Dedifferentiated amniotic fluid mesenchymal stem cell (primary cell): ENCODE measurements at regions not wholly inside any gene's neighbourhood (a gene's known extent, or its start where the extent isn't known, plus 50 kb on each side); places are given as distances from the start of the nearest gene placed in this dataset.

Experiments used
- DNase-seq: peaks from one replicate; pipeline ENCODE4 v3.0.0-alpha.2; 2016; ENCODE audit errors: extremely low spot score

GRCh38 chr16:85390511-85391174 is 222.5 kb upstream of the GSE1 start:
- no peak for DNase-seq

GRCh38 chr16:85391175-85391707 is 221.9 kb upstream of the GSE1 start:
- DNase-seq, result no peak

GRCh38 chr16:85391769-85392583 is 221.1 kb upstream of the GSE1 start:
- DNase-seq, result no peak

- DNase-seq, result no peak
These were observed 220.1 kb upstream of the GSE1 start for GRCh38 chr16:85392756-85393673.

GRCh38 chr16:85393674-85394451 is 219.3 kb upstream of the GSE1 start:
- DNase-seq, result no peak

GRCh38 chr16:85394456-85395206 is 218.5 kb upstream of the GSE1 start:
- DNase-seq, result no peak

GRCh38 chr16:85395207-85395912 is 217.8 kb upstream of the GSE1 start:
- DNase-seq, result peak; percentile 96

GRCh38 chr16:85395913-85396878 is 216.9 kb upstream of the GSE1 start:
- DNase-seq, result no peak

- DNase-seq, result no peak
These were observed 215.9 kb upstream of the GSE1 start for GRCh38 chr16:85396879-85397871.

GRCh38 chr16:85398050-85398451 is 215.1 kb upstream of the GSE1 start:
- no peak for DNase-seq

- DNase-seq, result no peak
These were observed 214.2 kb upstream of the GSE1 start for GRCh38 chr16:85398688-85399582.

- DNase-seq, result no peak
These were observed 213.4 kb upstream of the GSE1 start for GRCh38 chr16:85399583-85400284.

GRCh38 chr16:85400305-85401205 is 212.6 kb upstream of the GSE1 start:
- DNase-seq, result no peak

- no peak for DNase-seq
These were observed 211.7 kb upstream of the GSE1 start for GRCh38 chr16:85401370-85401916.
